Glutamatergic neuron (in vitro differentiated cells): ENCODE measurements at regions not wholly inside any gene's neighbourhood (a gene's known extent, or its start where the extent isn't known, plus 50 kb on each side); places are given as distances from the start of the nearest gene placed in this dataset.

ENCODE experiments used
- DNase-seq: peaks from one replicate; pipeline ENCODE4 v3.0.0; 2022
- H3K27ac Mint-ChIP-seq: one replicate; pipeline ENCODE4 v1.8.0; 2020; ENCODE audit warnings: mild to moderate bottlenecking, mixed read lengths, inconsistent platforms; ENCODE audit not compliant: unreplicated experiment
- H3K27me3 Mint-ChIP-seq: one replicate; pipeline ENCODE4 v1.8.0; 2020; ENCODE audit warnings: mild to moderate bottlenecking, moderate library complexity, mixed read lengths, inconsistent platforms; ENCODE audit not compliant: unreplicated experiment
- H3K36me3 Mint-ChIP-seq: one replicate; pipeline ENCODE4 v1.8.0; 2020; ENCODE audit warnings: mild to moderate bottlenecking, mixed read lengths, inconsistent platforms; ENCODE audit not compliant: unreplicated experiment
- H3K4me1 Mint-ChIP-seq: one replicate; pipeline ENCODE4 v1.8.0; 2020; ENCODE audit warnings: mild to moderate bottlenecking, low read depth, mixed read lengths, inconsistent platforms; ENCODE audit not compliant: unreplicated experiment
- H3K4me3 Mint-ChIP-seq: one replicate; pipeline ENCODE4 v1.8.0; 2020; ENCODE audit warnings: mild to moderate bottlenecking, mixed read lengths, inconsistent platforms; ENCODE audit not compliant: unreplicated experiment
- H3K9me3 Mint-ChIP-seq: one replicate; pipeline ENCODE4 v1.8.0; 2020; ENCODE audit warnings: mild to moderate bottlenecking, moderate library complexity, mixed read lengths, inconsistent platforms; ENCODE audit not compliant: unreplicated experiment
- TF ChIP-seq, protein P1 (sequence below): fragments of 200-600 bp; sonication (generic); IDR thresholded peaks from one replicate; pipeline ENCODE4 v1.5.0; 2021; ENCODE audit not compliant: partially characterized antibody, unreplicated experiment

DNA sequence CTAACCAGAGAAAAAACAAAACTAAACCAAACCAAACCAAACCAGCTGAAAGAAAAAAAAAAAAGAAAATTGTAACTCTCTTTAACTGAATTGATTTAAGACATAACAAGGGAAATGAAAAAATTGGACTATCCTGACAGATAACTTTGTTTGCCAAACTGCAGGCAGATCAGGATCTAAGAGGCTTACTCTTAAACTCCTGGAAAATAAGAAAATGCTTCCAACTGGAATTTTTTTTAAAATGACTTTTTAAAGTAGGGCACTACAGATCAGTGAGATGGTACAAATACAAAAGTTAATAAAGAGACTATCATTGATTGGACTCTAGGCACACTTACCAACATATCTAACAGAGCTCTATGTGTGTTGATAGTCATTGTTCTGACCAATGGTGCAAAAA is 125.5 kb upstream of the KCNJ16 start:
- H3K4me1 Mint-ChIP-seq, result no peaks in the 10 kb centered on the region
- no peaks in the 10 kb centered on the region for H3K27me3 Mint-ChIP-seq
- no peaks in the 10 kb centered on the region for H3K36me3 Mint-ChIP-seq
- no peak overlapping the region for H3K4me3 Mint-ChIP-seq
- no peak overlapping the region for H3K27ac Mint-ChIP-seq
- no peaks in the 10 kb centered on the region for H3K9me3 Mint-ChIP-seq
- no peak for DNase-seq
- TF ChIP-seq, protein P1, sequence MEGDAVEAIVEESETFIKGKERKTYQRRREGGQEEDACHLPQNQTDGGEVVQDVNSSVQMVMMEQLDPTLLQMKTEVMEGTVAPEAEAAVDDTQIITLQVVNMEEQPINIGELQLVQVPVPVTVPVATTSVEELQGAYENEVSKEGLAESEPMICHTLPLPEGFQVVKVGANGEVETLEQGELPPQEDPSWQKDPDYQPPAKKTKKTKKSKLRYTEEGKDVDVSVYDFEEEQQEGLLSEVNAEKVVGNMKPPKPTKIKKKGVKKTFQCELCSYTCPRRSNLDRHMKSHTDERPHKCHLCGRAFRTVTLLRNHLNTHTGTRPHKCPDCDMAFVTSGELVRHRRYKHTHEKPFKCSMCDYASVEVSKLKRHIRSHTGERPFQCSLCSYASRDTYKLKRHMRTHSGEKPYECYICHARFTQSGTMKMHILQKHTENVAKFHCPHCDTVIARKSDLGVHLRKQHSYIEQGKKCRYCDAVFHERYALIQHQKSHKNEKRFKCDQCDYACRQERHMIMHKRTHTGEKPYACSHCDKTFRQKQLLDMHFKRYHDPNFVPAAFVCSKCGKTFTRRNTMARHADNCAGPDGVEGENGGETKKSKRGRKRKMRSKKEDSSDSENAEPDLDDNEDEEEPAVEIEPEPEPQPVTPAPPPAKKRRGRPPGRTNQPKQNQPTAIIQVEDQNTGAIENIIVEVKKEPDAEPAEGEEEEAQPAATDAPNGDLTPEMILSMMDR, result no peak

DNA sequence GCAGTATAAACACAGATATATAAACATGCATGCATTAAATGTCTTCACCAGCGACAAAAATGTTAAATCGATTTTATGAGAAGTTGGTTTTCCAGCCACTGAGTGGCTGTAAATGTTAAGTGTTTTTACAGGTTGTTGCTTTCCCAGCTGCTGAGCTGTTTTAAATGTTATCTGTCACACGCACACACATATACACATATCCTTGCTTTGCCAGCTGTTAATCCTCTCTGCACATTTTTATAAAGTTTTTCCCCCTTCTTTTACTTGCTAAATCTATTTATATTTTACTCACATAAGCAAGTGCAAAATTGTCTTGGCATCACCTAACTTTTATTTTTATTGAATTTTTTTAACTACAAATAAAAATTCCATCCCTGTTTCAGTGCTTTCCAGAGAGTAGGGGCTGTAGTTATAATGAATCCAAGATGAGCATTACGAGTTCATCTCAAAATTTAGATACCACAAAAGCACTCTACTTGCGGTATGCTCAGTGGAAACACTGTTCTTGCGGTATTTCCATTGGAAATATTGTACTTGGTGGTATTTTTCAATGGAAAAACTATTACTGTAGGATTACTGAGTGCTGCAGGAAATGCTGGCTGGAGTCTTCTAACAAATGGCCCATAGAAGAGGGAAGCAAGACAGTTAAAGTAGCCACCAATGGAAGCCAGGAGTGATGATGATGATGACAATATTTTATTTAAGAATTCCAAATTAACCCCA is 124.9 kb upstream of the KCNJ16 start:
- no peaks in the 10 kb centered on the region for H3K4me1 Mint-ChIP-seq
- no peaks in the 10 kb centered on the region for H3K27me3 Mint-ChIP-seq
- DNase-seq, result no peak
- H3K36me3 Mint-ChIP-seq, result no peaks in the 10 kb centered on the region
- H3K4me3 Mint-ChIP-seq, result no peak overlapping the region
- TF ChIP-seq, protein P1, result no peak
- no peak overlapping the region for H3K27ac Mint-ChIP-seq
- H3K9me3 Mint-ChIP-seq, result no peaks in the 10 kb centered on the region

DNA sequence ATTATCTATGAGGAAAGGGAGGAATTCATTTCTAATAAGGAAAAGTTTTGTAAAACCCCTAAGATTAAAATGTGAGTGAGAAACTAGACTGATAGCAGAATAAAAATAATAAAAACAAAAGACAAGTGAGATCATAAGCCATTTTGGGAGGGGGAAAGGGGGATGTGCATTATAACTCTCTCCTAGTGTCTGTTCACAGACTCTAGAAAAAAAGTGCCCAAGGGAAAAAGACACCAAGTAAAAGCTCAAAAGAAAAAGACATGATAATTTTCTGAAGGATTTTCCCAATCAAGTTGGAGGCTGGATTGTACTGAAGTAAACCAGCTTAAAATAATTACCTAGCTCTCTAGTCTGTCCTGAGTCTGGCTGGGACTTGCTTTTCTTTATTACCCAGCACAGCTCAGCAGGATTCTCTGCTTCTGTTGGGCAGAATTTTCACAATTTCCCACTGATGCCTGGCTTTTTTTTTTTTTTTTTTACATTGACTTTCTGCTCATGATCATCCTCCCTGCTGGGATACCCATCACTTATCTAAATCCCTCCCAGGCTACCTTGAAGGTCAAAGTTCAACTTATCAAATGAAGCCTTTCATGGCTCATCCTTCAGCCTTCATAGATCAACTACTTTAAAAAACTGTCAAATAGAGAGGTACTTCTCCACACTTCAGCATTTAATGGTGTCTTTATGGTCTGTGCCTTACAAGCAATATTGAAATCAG is 124.2 kb upstream of the KCNJ16 start:
- Mint-ChIP-seq H3K4me3 (no peak overlapping the region), H3K9me3 (no peaks in the 10 kb centered on the region), H3K4me1 (no peaks in the 10 kb centered on the region), H3K27me3 (no peaks in the 10 kb centered on the region), H3K36me3 (no peaks in the 10 kb centered on the region), H3K27ac (no peak overlapping the region)
- TF ChIP-seq, protein P1, result no peak
- DNase-seq, result no peak

DNA sequence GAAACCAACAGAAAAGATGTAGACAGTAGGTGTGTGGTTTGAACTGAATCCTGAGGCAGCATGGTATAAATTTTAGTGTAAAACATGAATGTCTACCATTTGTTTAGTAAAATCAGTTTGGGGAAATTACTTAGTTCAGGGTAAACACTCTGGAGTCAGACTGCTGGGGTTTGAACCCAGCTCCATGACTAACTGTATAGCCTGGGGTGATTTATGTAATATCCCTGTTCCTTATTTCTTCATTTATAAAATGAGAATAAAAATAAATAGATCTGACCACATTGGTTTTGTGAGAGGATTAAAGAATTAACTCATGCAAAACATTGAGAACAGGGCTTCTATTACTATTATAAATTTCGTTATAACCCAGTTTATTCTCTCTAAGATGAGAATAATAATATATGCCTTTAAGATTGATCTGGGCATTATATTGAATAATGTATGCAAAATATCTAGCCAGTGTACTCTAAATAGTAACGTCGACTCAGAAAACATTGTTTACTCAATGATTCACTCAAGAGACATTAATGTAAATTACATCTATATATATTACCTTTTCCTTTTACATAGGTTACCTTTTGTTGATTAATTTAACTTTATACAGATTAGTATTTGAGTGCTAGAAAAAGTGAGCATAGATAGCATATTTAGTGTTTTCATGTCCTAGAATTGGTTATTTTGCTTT is 120.6 kb upstream of the KCNJ16 start:
- Mint-ChIP-seq H3K4me1 (no peaks in the 10 kb centered on the region), H3K4me3 (no peak overlapping the region), H3K27me3 (peaks cover 2% of the 10 kb centered on the region), H3K36me3 (no peaks in the 10 kb centered on the region), H3K9me3 (no peaks in the 10 kb centered on the region), H3K27ac (no peak overlapping the region)
- TF ChIP-seq, protein P1, result no peak
- no peak for DNase-seq
